IMR-90 (cell line): ENCODE measurements at regions not wholly inside any gene's neighbourhood (a gene's known extent, or its start where the extent isn't known, plus 50 kb on each side); places are given as distances from the start of the nearest gene placed in this dataset.

Source experiments
- ATAC-seq: fragments of 200-7000 bp; cut with Tn5 transposase; 2 replicates; pipeline ENCODE4 v1.9.1; 2020; ENCODE audit warnings: low read depth, mild to moderate bottlenecking, moderate library complexity
- BruUV-seq: library from RNA; stranded (reverse); fragments of 400-500 nt; replicated peaks from 2 replicates; lab custom pipeline; 2021; lab: Mats Ljungman, UMichigan
- CTCF ChIA-PET: fragments of 300-600 bp; formaldehyde crosslinking; extraction: SDS; loops from one replicate; lab custom pipeline; 2021; ENCODE audit warnings: antibody characterized with exemption; lab: Yijun Ruan, JAX
- POLR2A ChIA-PET: fragments of 300-600 bp; sonication (Branson Sonifier 250); formaldehyde crosslinking; loops from one replicate; lab custom pipeline; 2022; ENCODE audit warnings: antibody characterized with exemption; ENCODE audit not compliant: unreplicated experiment; lab: Charles Lee
- DNase-seq: peaks from one replicate; pipeline ENCODE4 v3.0.0; 2013
- H2AFZ ChIP-seq: replicated peaks from 2 replicates; pipeline ENCODE3; 2013; ENCODE audit warnings: low read length, mild to moderate bottlenecking; ENCODE audit not compliant: poor library complexity
- H2AK5ac ChIP-seq: 2 replicates; pipeline ENCODE4 v1.6.1; 2013; ENCODE audit warnings: low read depth, low read length, inconsistent platforms
- H2AK9ac ChIP-seq: replicated peaks from 2 replicates; pipeline ENCODE3; 2013; ENCODE audit warnings: mild to moderate bottlenecking, low read depth, low read length, moderate library complexity; ENCODE audit not compliant: poor library complexity
- H2BK120ac ChIP-seq: 2 replicates; pipeline ENCODE4 v1.6.1; 2013; ENCODE audit warnings: low read depth, low read length, inconsistent platforms
- H2BK15ac ChIP-seq: 3 replicates; pipeline ENCODE4 v1.6.1; 2013; ENCODE audit warnings: low read depth, low read length, inconsistent platforms
- H2BK20ac ChIP-seq: 2 replicates; pipeline ENCODE4 v1.6.1; 2013; ENCODE audit warnings: low read depth, mild to moderate bottlenecking, inconsistent platforms, low read length, moderate library complexity
- H2BK5ac ChIP-seq: 2 replicates; pipeline ENCODE4 v1.6.1; 2013; ENCODE audit warnings: mild to moderate bottlenecking, low read depth, low read length, inconsistent platforms; ENCODE audit not compliant: poor library complexity, severe bottlenecking
- H3K14ac ChIP-seq: replicated peaks from 2 replicates; pipeline ENCODE4 v1.6.1; 2013; ENCODE audit warnings: low read depth, low read length, inconsistent platforms
- H3K18ac ChIP-seq: 2 replicates; pipeline ENCODE4 v1.6.1; 2013; ENCODE audit warnings: low read depth, low read length, control low read depth
- H3K23ac ChIP-seq: 2 replicates; pipeline ENCODE4 v1.6.1; 2013; ENCODE audit warnings: low read depth, low read length, inconsistent platforms
- H3K27ac ChIP-seq: 2 replicates; pipeline ENCODE4 v1.5.1; 2013; ENCODE audit warnings: mild to moderate bottlenecking, control low read depth, low read length; ENCODE audit not compliant: insufficient read depth
- H3K27me3 ChIP-seq: 2 replicates; pipeline ENCODE4 v1.6.1; 2013; ENCODE audit warnings: low read length; ENCODE audit not compliant: control insufficient read depth, insufficient read depth
- H3K36me3 ChIP-seq: 2 replicates; pipeline ENCODE4 v1.6.1; 2013; ENCODE audit warnings: low read length, mixed read lengths; ENCODE audit not compliant: control insufficient read depth, insufficient read depth
- H3K4ac ChIP-seq: 2 replicates; pipeline ENCODE4 v1.6.1; 2013; ENCODE audit warnings: low read depth, low read length, inconsistent platforms
- H3K4me1 ChIP-seq: 2 replicates; pipeline ENCODE4 v1.6.1; 2013; ENCODE audit warnings: low read length, mixed read lengths; ENCODE audit not compliant: control insufficient read depth, insufficient read depth
- H3K4me2 ChIP-seq: 2 replicates; pipeline ENCODE4 v1.6.1; 2013; ENCODE audit warnings: low read depth, mild to moderate bottlenecking, control low read depth, low read length, moderate library complexity
- H3K4me3 ChIP-seq: 2 replicates; pipeline ENCODE4 v1.5.1; 2013; ENCODE audit warnings: low read depth, mild to moderate bottlenecking, control low read depth, low read length, moderate library complexity; ENCODE audit not compliant: insufficient read depth
- H3K56ac ChIP-seq: 2 replicates; pipeline ENCODE4 v1.6.1; 2013; ENCODE audit warnings: low read length, inconsistent platforms; ENCODE audit not compliant: insufficient read depth; ENCODE audit errors: extremely low read depth
- H3K79me1 ChIP-seq, 2 experiments: 2 replicates each; pipeline ENCODE4 v1.6.1; 2013; ENCODE audit warnings: low read length in 2 of 2, inconsistent platforms in 1 of 2, low read depth in 1 of 2
- H3K9ac ChIP-seq: 2 replicates; pipeline ENCODE4 v1.6.1; 2013; ENCODE audit warnings: low read depth, low read length, control low read depth
- H3K9me1 ChIP-seq: 2 replicates; pipeline ENCODE4 v1.6.1; 2013; ENCODE audit warnings: low read length, inconsistent platforms; ENCODE audit not compliant: insufficient read depth
- H3K9me3 ChIP-seq: 2 replicates; pipeline ENCODE4 v1.6.1; 2013; ENCODE audit warnings: low read length; ENCODE audit not compliant: control insufficient read depth, insufficient read depth
- H4K20me1 ChIP-seq: 2 replicates; pipeline ENCODE4 v1.6.1; 2013; ENCODE audit warnings: low read length, inconsistent platforms; ENCODE audit not compliant: insufficient read depth
- H4K5ac ChIP-seq: 2 replicates; pipeline ENCODE4 v1.6.1; 2013; ENCODE audit warnings: mild to moderate bottlenecking, low read depth, low read length, control low read depth
- H4K8ac ChIP-seq, 2 experiments: 2 replicates each; pipeline ENCODE4 v1.6.1; 2013; ENCODE audit warnings: low read depth in 2 of 2, low read length in 2 of 2, control low read depth in 1 of 2, inconsistent platforms in 1 of 2
- H4K91ac ChIP-seq: 2 replicates; pipeline ENCODE4 v1.6.1; 2013; ENCODE audit warnings: low read depth, low read length, inconsistent platforms; ENCODE audit not compliant: insufficient read depth
- BHLHE40 ChIP-seq: fragments of 150-350 bp; IDR thresholded peaks from 2 replicates; pipeline ENCODE4 v1.6.1; 2016; ENCODE audit warnings: mild to moderate bottlenecking, low read depth, low read length
- CEBPB ChIP-seq: IDR thresholded peaks from 2 replicates; pipeline ENCODE4 v1.6.1; 2012; ENCODE audit warnings: low read depth, low read length, improper control_type of control experiment
- CHD1 ChIP-seq: IDR thresholded peaks from 2 replicates; pipeline ENCODE4 v1.6.1; 2012; ENCODE audit warnings: low read depth, low read length, improper control_type of control experiment
- ELK1 ChIP-seq: fragments of 150-350 bp; IDR thresholded peaks from 2 replicates; pipeline ENCODE4 v1.6.1; 2016; ENCODE audit warnings: low read depth, mild to moderate bottlenecking, low read length, moderate library complexity, borderline replicate concordance
- FOS ChIP-seq: fragments of 150-350 bp; IDR thresholded peaks from 2 replicates; pipeline ENCODE4 v1.6.1; 2016; ENCODE audit warnings: low read depth, low read length
- MAFK ChIP-seq: IDR thresholded peaks from 2 replicates; pipeline ENCODE4 v1.6.1; 2012; ENCODE audit warnings: low read depth, low read length, improper control_type of control experiment
- MXI1 ChIP-seq: IDR thresholded peaks from 2 replicates; pipeline ENCODE4 v1.6.1; 2012; ENCODE audit warnings: low read depth, mild to moderate bottlenecking, low read length, moderate library complexity, borderline replicate concordance
- NFE2L2 ChIP-seq: fragments of 150-350 bp; IDR thresholded peaks from 2 replicates; pipeline ENCODE4 v1.6.1; 2016; ENCODE audit warnings: low read depth, mild to moderate bottlenecking, low read length
- POLR2A ChIP-seq: IDR thresholded peaks from 2 replicates; pipeline ENCODE4 v1.6.1; 2012; ENCODE audit warnings: mild to moderate bottlenecking, low read depth, low read length
- RAD21 ChIP-seq: IDR thresholded peaks from 2 replicates; pipeline ENCODE4 v1.6.1; 2012; ENCODE audit warnings: low read length, improper control_type of control experiment
- RCOR1 ChIP-seq: IDR thresholded peaks from 2 replicates; pipeline ENCODE4 v1.6.1; 2012; ENCODE audit warnings: mild to moderate bottlenecking, low read length, improper control_type of control experiment; ENCODE audit not compliant: insufficient replicate concordance
- RFX5 ChIP-seq: IDR thresholded peaks from 2 replicates; pipeline ENCODE4 v1.8.0; 2012; ENCODE audit warnings: low read depth, mild to moderate bottlenecking, low read length, moderate library complexity
- USF2 ChIP-seq: fragments of 150-350 bp; IDR thresholded peaks from 2 replicates; pipeline ENCODE4 v1.6.1; 2017; ENCODE audit warnings: mild to moderate bottlenecking, antibody characterized with exemption, low read length, low read depth
- WGBS, 2 experiments: methylation state at CpG; one replicate each; pipeline versions ENCODE4 v1.1.5 to v1.1.7; 2013; ENCODE audit warnings: missing lambda C conversion rate in 2 of 2; ENCODE audit not compliant: insufficient read length in 1 of 2; ENCODE audit errors: extremely low coverage in 2 of 2; 5-methylcytosine and 5-hydroxymethylcytosine counted together
- dilution Hi-C: fragments of 300-500 bp; cut with HindIII; formaldehyde crosslinking; loops from one replicate; pipeline ENCODE4 v1.14.3; 2018; ENCODE audit warnings: low sequenced_read_pairs; ENCODE audit not compliant: unreplicated experiment
- in situ Hi-C: fragments of 300-500 bp; cut with MboI; formaldehyde crosslinking; loops from 3 replicates; pipeline ENCODE4 v1.14.3; 2019; ENCODE audit warnings: low sequenced_read_pairs, inconsistent platforms, mixed read lengths
- intact Hi-C: fragments of 100-400 bp; cut with micrococcal nuclease; formaldehyde crosslinking; loops from 2 replicates; pipeline ENCODE4 v1.10.0; 2022

GRCh38 chr21:33977017-33977720 is 61.6 kb upstream of the ATP5PO start (continued):
- no peak for TF ChIP-seq CEBPB

GRCh38 chr21:33976082-33977016 is 60.7 kb upstream of the ATP5PO start:
- peak; percentile 79 for ATAC-seq
- Histone ChIP-seq H4K5ac (peak overlapping the region; percentile 72), H3K18ac (peak overlapping the region; percentile 83), H3K4me2 (peak overlapping the region; percentile 14), H3K27me3 (no peaks in the 10 kb centered on the region), H3K4me3 (no peak overlapping the region), H2BK20ac (peak overlapping the region; percentile 99), H3K14ac (peak overlapping the region; percentile 98), H3K9me1 (peaks cover 21% of the 10 kb centered on the region), H3K79me1 (no peaks in the 10 kb centered on the region), H2BK120ac (peak overlapping the region; percentile 97), H2AFZ (peak overlapping the region; percentile 74), H3K27ac (peak overlapping the region; percentile 89), H4K8ac (peak overlapping the region; percentile 69 to 98), H4K20me1 (no peaks in the 10 kb centered on the region), H3K56ac (peak overlapping the region; percentile 82), H2BK5ac (peak overlapping the region; percentile 98), H3K36me3 (no peaks in the 10 kb centered on the region), H2AK9ac (peak overlapping the region; percentile 94), H2AK5ac (peak overlapping the region; percentile 96), H3K4me1 (peaks cover 19% of the 10 kb centered on the region), H2BK15ac (peak overlapping the region; percentile 95), H3K4ac (peak overlapping the region; percentile 96), H4K91ac (peak overlapping the region; percentile 95), H3K23ac (peak overlapping the region; percentile 97), H3K9ac (peak overlapping the region; percentile 17), H3K9me3 (no peaks in the 10 kb centered on the region)
- peak; percentile 94 for DNase-seq
- CTCF ChIA-PET, result interaction anchor here (1.6 kb wide), 1 partner anchor 52 kb away, joined by 5 read pairs; no protein-coding TSS in a partner anchor
- no TSS peak for BruUV-seq
- in situ Hi-C loops, result no loop called here
- 0% methylated on average over 2 of the region's 14 CpGs; no CpG with 5 or more reads in 1 of the 2 experiments for WGBS, 2 experiments
- POLR2A ChIA-PET, result interaction anchor here (0.6 kb wide), 1 partner anchor 36 kb away, joined by 3 read pairs; no protein-coding TSS in a partner anchor
- dilution Hi-C loops, result no loop called here
- intact Hi-C loops, result no loop called here
- TF ChIP-seq MXI1 (no peak), BHLHE40 (no peak), FOS (peak; percentile 30), CEBPB (peak; percentile 54; the same call in 1 of the 2 replicates), RFX5 (no peak), CHD1 (0 out of 2 replicates have a peak, but pooled peaks have one; percentile 15), USF2 (no peak), RAD21 (no peak), ELK1 (no peak), POLR2A (no peak), RCOR1 (peak; percentile 10), MAFK (peak; percentile 14; the same call in 1 of the 2 replicates), NFE2L2 (no peak)
